MM.1S (cell line): ENCODE measurements at regions not wholly inside any gene's neighbourhood (a gene's known extent, or its start where the extent isn't known, plus 50 kb on each side); places are given as distances from the start of the nearest gene placed in this dataset.

Experiments used
- CTCF ChIP-seq: fragments of 300-600 bp; sonication (generic); IDR thresholded peaks from 2 replicates; pipeline ENCODE4 v1.5.1; 2016; ENCODE audit warnings: antibody characterized with exemption, low read length, mixed read lengths
- EZH2 ChIP-seq: fragments of 300-600 bp; sonication (generic); optimal IDR thresholded peaks from 2 replicates; pipeline ENCODE3; 2017; ENCODE audit warnings: low read depth, mild to moderate bottlenecking, antibody characterized with exemption, low read length, mixed read lengths

DNA sequence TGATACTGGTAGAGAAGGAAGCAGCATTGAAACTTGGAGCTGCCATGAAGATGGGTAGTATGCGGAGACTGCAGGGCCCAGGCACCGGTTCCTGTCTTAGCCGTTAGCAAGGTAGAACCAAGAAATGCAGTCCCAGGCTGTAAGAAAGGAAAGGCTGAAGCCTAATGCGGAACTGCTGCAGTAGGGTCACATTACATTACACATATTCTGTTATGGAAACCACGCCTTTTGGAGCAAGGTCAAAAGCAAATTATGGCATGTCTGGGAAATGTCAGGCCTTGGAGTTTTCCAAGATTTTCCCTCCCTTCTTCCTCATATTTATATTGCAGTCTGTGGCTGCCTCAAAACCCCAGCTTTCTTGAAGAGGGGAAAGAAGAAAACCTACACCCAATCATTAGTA is 204.8 kb upstream of the RASGEF1B start:
- TF ChIP-seq CTCF (no peak), EZH2 (no peak)
